ENCODE measurements at regions not wholly inside any gene's neighbourhood (a gene's known extent, or its start where the extent isn't known, plus 50 kb on each side); places are given as distances from the start of the nearest gene placed in this dataset.

GRCh38 chr2:103484906-103485305 is 723.1 kb downstream of the TMEM182 start:
- no peak for DNase-seq
- Histone ChIP-seq H3K36me3 (no peaks in the 10 kb centered on the region), H3K27me3 (no peaks in the 10 kb centered on the region), H3K27ac (no peak overlapping the region), H3K4me1 (no peaks in the 10 kb centered on the region), H3K4me3 (replicated peaks in 1 of 3) (no peak overlapping the region), H3K9me3 (no peaks in the 10 kb centered on the region)
- 88 to 94% methylated on average over 1 of the region's 1 CpG for WGBS, 2 donors
- intact Hi-C loops (cut with DNase I), result no loop called here
- TF ChIP-seq POLR2A (IDR thresholded peaks at IDR 0.05) (no peak), CTCF (IDR thresholded peaks at IDR 0.05) (no peak)

GRCh38 chr2:103496850-103497249 is 735.0 kb downstream of the TMEM182 start:
- no peak for DNase-seq
- Histone ChIP-seq H3K27ac (no peak overlapping the region), H3K27me3 (no peaks in the 10 kb centered on the region), H3K9me3 (no peaks in the 10 kb centered on the region), H3K4me3 (replicated peaks in 1 of 3) (no peak overlapping the region), H3K4me1 (no peaks in the 10 kb centered on the region), H3K36me3 (no peaks in the 10 kb centered on the region)
- WGBS, 2 donors, result 85 to 97% methylated on average over 1 of the region's 1 CpG
- intact Hi-C loops (cut with DNase I), result no loop called here
- TF ChIP-seq CTCF (IDR thresholded peaks at IDR 0.05) (no peak), POLR2A (IDR thresholded peaks at IDR 0.05) (no peak)

- H3K36me3 ChIP-seq, result no peaks in the 10 kb centered on the region
- H3K9me3 ChIP-seq, result no peaks in the 10 kb centered on the region
- H3K4me3 ChIP-seq (replicated peaks in 1 of 3), result no peak overlapping the region
- 78 to 82% methylated on average over 4 of the region's 4 CpGs for WGBS, 2 donors
- intact Hi-C loops (cut with DNase I), result no loop called here
- TF ChIP-seq CTCF (IDR thresholded peaks at IDR 0.05) (no peak), POLR2A (IDR thresholded peaks at IDR 0.05) (no peak)
- no peak overlapping the region for H3K27ac ChIP-seq
- DNase-seq, result no peak
- H3K27me3 ChIP-seq, result no peaks in the 10 kb centered on the region
- no peaks in the 10 kb centered on the region for H3K4me1 ChIP-seq
These were observed 745.0 kb downstream of the TMEM182 start for GRCh38 chr2:103506812-103507211.

- TF ChIP-seq CTCF (IDR thresholded peaks at IDR 0.05) (no peak), POLR2A (IDR thresholded peaks at IDR 0.05) (no peak)
- intact Hi-C loops (cut with DNase I), result no loop called here
- DNase-seq, result no peak
- Histone ChIP-seq H3K27ac (no peak overlapping the region), H3K27me3 (no peaks in the 10 kb centered on the region), H3K36me3 (no peaks in the 10 kb centered on the region), H3K9me3 (no peaks in the 10 kb centered on the region), H3K4me1 (no peaks in the 10 kb centered on the region), H3K4me3 (replicated peaks in 1 of 3) (no peak overlapping the region)
These were observed 750.6 kb downstream of the TMEM182 start for GRCh38 chr2:103512442-103512841.

GRCh38 chr2:103520547-103520946 is 758.7 kb downstream of the TMEM182 start:
- Histone ChIP-seq H3K9me3 (no peaks in the 10 kb centered on the region), H3K27me3 (no peaks in the 10 kb centered on the region), H3K4me1 (no peaks in the 10 kb centered on the region), H3K36me3 (no peaks in the 10 kb centered on the region), H3K4me3 (replicated peaks in 1 of 3) (no peak overlapping the region), H3K27ac (no peak overlapping the region)
- intact Hi-C loops (cut with DNase I), result no loop called here
- DNase-seq, result no peak
- WGBS, 2 donors, result 88 to 95% methylated on average over 1 of the region's 1 CpG
- TF ChIP-seq CTCF (IDR thresholded peaks at IDR 0.05), result no peak
- no peak for TF ChIP-seq POLR2A (IDR thresholded peaks at IDR 0.05)
